HG03520 (cell line): ENCODE measurements at regions not wholly inside any gene's neighbourhood (a gene's known extent, or its start where the extent isn't known, plus 50 kb on each side); places are given as distances from the start of the nearest gene placed in this dataset.

Experiments
- ATAC-seq: cut with Tn5 transposase; IDR thresholded peaks from one replicate; pipeline ENCODE4 v1.9.1; 2021; ENCODE audit warnings: mild to moderate bottlenecking, moderate library complexity; ENCODE audit not compliant: unreplicated experiment

GRCh38 chr16:64138621-64139020 is 983.2 kb downstream of the CDH11 start:
- ATAC-seq = no peak

GRCh38 chr16:64138006-64138405 is 983.9 kb downstream of the CDH11 start:
- ATAC-seq = no peak

GRCh38 chr16:64136743-64137142 is 985.1 kb downstream of the CDH11 start:
- no peak for ATAC-seq

- ATAC-seq = no peak
Measured at GRCh38 chr16:64136314-64136713, 985.5 kb downstream of the CDH11 start.

- ATAC-seq = no peak
Measured at GRCh38 chr16:64133366-64133765, 988.5 kb downstream of the CDH11 start.

- no peak for ATAC-seq
Measured at GRCh38 chr16:64132759-64133361, 989.0 kb downstream of the CDH11 start.

- ATAC-seq = no peak
Measured at GRCh38 chr16:64132190-64132589, 989.7 kb downstream of the CDH11 start.

GRCh38 chr16:64131423-64131822 is 990.4 kb downstream of the CDH11 start:
- no peak for ATAC-seq

GRCh38 chr16:64130140-64130539 is 991.7 kb downstream of the CDH11 start:
- ATAC-seq = no peak

GRCh38 chr16:64122177-64122576 is 999.7 kb downstream of the CDH11 start:
- ATAC-seq = no peak

GRCh38 chr16:64121473-64121872 is 1000.4 kb downstream of the CDH11 start:
- no peak for ATAC-seq

- ATAC-seq = no peak
Measured at GRCh38 chr16:64116151-64116550, 1005.7 kb downstream of the CDH11 start.

GRCh38 chr16:64109241-64109640 is 1012.6 kb downstream of the CDH11 start:
- ATAC-seq = no peak

- no peak for ATAC-seq
Measured at GRCh38 chr16:64102654-64103053, 1019.2 kb downstream of the CDH11 start.

- no peak for ATAC-seq
Measured at GRCh38 chr16:64098451-64098850, 1023.4 kb downstream of the CDH11 start.

- ATAC-seq = no peak
Measured at GRCh38 chr16:64096689-64097088, 1025.2 kb downstream of the CDH11 start.

- no peak for ATAC-seq
Measured at GRCh38 chr16:64094992-64095634, 1026.8 kb downstream of the CDH11 start.

GRCh38 chr16:64094181-64094965 is 1027.5 kb downstream of the CDH11 start:
- ATAC-seq = no peak

GRCh38 chr16:64092271-64092670 is 1029.6 kb downstream of the CDH11 start:
- no peak for ATAC-seq

- ATAC-seq = no peak
Measured at GRCh38 chr16:64090327-64090726, 1031.5 kb downstream of the CDH11 start.

- no peak for ATAC-seq
Measured at GRCh38 chr16:64089697-64090096, 1032.2 kb downstream of the CDH11 start.

GRCh38 chr16:64088838-64089237 is 1033.0 kb downstream of the CDH11 start:
- no peak for ATAC-seq
